Kidney glomerular epithelial cell (primary cell): ENCODE measurements at regions not wholly inside any gene's neighbourhood (a gene's known extent, or its start where the extent isn't known, plus 50 kb on each side); places are given as distances from the start of the nearest gene placed in this dataset.

Experiments used
- DNase-seq: peaks from one replicate; lab custom pipeline; 2025; lab: John Stamatoyannopoulos, UW

GRCh38 chr4:143273160-143273917 is 63.3 kb upstream of the GAB1 start:
- DNase-seq: no peak

- DNase-seq: no peak
Measured at GRCh38 chr4:143280861-143281260, 55.8 kb upstream of the GAB1 start.

- no peak for DNase-seq
Measured at GRCh38 chr4:143281507-143282190, 55.0 kb upstream of the GAB1 start.

- no peak for DNase-seq
Measured at GRCh38 chr4:143282211-143282707, 54.4 kb upstream of the GAB1 start.

- no peak for DNase-seq
Measured at GRCh38 chr4:143285696-143286437, 50.8 kb upstream of the GAB1 start.

GRCh38 chr4:143286701-143287571 is 49.7 kb upstream of the GAB1 start:
- peak; percentile 7 for DNase-seq
